ENCODE measurements at regions not wholly inside any gene's neighbourhood (a gene's known extent, or its start where the extent isn't known, plus 50 kb on each side); places are given as distances from the start of the nearest gene placed in this dataset.

- H3K36me3 ChIP-seq (ENCODE audit: control insufficient read depth, insufficient read depth, low read length), result no peaks in the 10 kb centered on the region
- no peak overlapping the region for H2BK120ac ChIP-seq (ENCODE audit: low read depth, low read length)
- no peak for DNase-seq
- no peak overlapping the region for H3K23ac ChIP-seq (ENCODE audit: low read length)
- no peak overlapping the region for H2BK15ac ChIP-seq (replicated peaks; ENCODE audit: low read depth)
- no peak overlapping the region for H3K4ac ChIP-seq (ENCODE audit: low read depth, low read length)
- H4K8ac ChIP-seq (ENCODE audit: low read depth, low read length), result no peak overlapping the region
- H3K79me1 ChIP-seq (ENCODE audit: low read length), result no peaks in the 10 kb centered on the region
- no peak overlapping the region for H4K5ac ChIP-seq (ENCODE audit: low read length)
- no peak overlapping the region for H3K9ac ChIP-seq (ENCODE audit: low read length)
- H3K4me1 ChIP-seq (ENCODE audit: control insufficient read depth, low read depth, low read length), result no peaks in the 10 kb centered on the region
- no peaks in the 10 kb centered on the region for H3K27me3 ChIP-seq (ENCODE audit: insufficient read depth, low read length, poor library complexity)
- no peak overlapping the region for H2BK5ac ChIP-seq (ENCODE audit: low read length)
- no peak overlapping the region for H3K4me3 ChIP-seq (ENCODE audit: low read length)
- no peaks in the 10 kb centered on the region for H3K79me2 ChIP-seq (ENCODE audit: control insufficient read depth, insufficient read depth, low read length)
- no peak overlapping the region for H3K56ac ChIP-seq (ENCODE audit: low read length)
- no CpG with 5 or more reads among the region's 7 CpGs for WGBS (ENCODE audit: extremely low coverage, insufficient coverage, low lambda C conversion rate)
- H3K4me2 ChIP-seq (ENCODE audit: low read length), result no peak overlapping the region
- H3K18ac ChIP-seq (ENCODE audit: low read length), result no peak overlapping the region
- no peak overlapping the region for H2AK5ac ChIP-seq (ENCODE audit: low read length)
- no peak overlapping the region for H3K27ac ChIP-seq (ENCODE audit: low read depth, low read length)
Observed at GRCh38 chr2:176493226-176493825, 224.1 kb downstream of the MTX2 start.

DNA sequence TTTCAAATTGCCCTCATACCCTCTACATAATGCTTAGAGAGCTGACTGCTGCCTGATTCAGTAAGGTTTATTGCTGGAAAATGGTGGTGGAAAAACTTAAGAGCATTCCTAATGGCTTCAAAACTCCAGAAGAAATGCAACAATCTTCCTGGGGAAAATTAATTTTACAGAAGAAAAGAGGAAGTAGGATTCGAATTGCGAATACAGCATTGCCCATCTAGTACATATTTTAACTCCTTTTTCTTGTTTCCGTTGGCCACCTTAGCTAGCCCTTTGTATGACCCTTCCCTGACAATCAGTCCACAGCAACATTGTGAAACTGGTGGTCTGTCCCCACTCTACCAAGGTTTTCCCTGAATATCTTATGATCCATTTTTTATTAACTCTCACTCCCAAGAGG, 224.7 kb downstream of the MTX2 start:
- Histone ChIP-seq H2BK120ac (ENCODE audit: low read depth, low read length) (no peak overlapping the region), H2AK5ac (ENCODE audit: low read length) (no peak overlapping the region), H3K4me2 (ENCODE audit: low read length) (no peak overlapping the region), H3K79me2 (ENCODE audit: control insufficient read depth, insufficient read depth, low read length) (no peaks in the 10 kb centered on the region), H3K27ac (ENCODE audit: low read depth, low read length) (no peak overlapping the region), H3K4me3 (ENCODE audit: low read length) (no peak overlapping the region), H3K36me3 (ENCODE audit: control insufficient read depth, insufficient read depth, low read length) (no peaks in the 10 kb centered on the region), H2BK15ac (replicated peaks; ENCODE audit: low read depth) (no peak overlapping the region), H3K56ac (ENCODE audit: low read length) (no peak overlapping the region), H2BK5ac (ENCODE audit: low read length) (no peak overlapping the region), H3K23ac (ENCODE audit: low read length) (no peak overlapping the region), H3K79me1 (ENCODE audit: low read length) (no peaks in the 10 kb centered on the region), H3K4me1 (ENCODE audit: control insufficient read depth, low read depth, low read length) (no peaks in the 10 kb centered on the region), H3K18ac (ENCODE audit: low read length) (no peak overlapping the region), H4K5ac (ENCODE audit: low read length) (no peak overlapping the region), H3K9ac (ENCODE audit: low read length) (no peak overlapping the region), H3K4ac (ENCODE audit: low read depth, low read length) (no peak overlapping the region), H4K8ac (ENCODE audit: low read depth, low read length) (no peak overlapping the region), H3K27me3 (ENCODE audit: insufficient read depth, low read length, poor library complexity) (no peaks in the 10 kb centered on the region)
- WGBS (ENCODE audit: extremely low coverage, insufficient coverage, low lambda C conversion rate), result no CpG with 5 or more reads among the region's 3 CpGs
- DNase-seq, result no peak

DNA sequence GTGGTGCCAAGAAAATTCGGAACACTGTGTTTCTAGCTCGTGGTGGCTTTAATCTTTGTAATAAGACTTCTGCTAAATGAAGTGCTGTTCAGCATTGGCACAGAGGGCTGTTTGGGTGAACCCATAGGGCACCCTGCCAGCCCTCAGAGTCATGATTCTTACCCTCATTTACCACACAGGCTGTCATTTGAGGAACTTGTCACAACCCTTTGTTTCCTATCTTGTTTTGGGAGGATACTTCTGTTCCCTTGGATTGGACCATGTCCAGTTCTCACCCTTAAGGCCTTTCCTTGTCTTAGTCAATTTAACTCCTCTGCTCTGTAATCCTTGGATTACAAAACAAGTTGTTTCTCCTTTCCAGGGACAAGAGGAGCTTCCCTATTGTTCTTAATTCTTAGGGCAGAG, 225.7 kb downstream of the MTX2 start:
- no CpG with 5 or more reads among the region's 2 CpGs for WGBS (ENCODE audit: extremely low coverage, insufficient coverage, low lambda C conversion rate)
- H2BK5ac ChIP-seq (ENCODE audit: low read length), result no peak overlapping the region
- H3K9ac ChIP-seq (ENCODE audit: low read length), result no peak overlapping the region
- no peak overlapping the region for H4K8ac ChIP-seq (ENCODE audit: low read depth, low read length)
- no peaks in the 10 kb centered on the region for H3K79me2 ChIP-seq (ENCODE audit: control insufficient read depth, insufficient read depth, low read length)
- no peak overlapping the region for H3K18ac ChIP-seq (ENCODE audit: low read length)
- H4K5ac ChIP-seq (ENCODE audit: low read length), result no peak overlapping the region
- no peak overlapping the region for H3K23ac ChIP-seq (ENCODE audit: low read length)
- H3K4me2 ChIP-seq (ENCODE audit: low read length), result no peak overlapping the region
- H3K4ac ChIP-seq (ENCODE audit: low read depth, low read length), result no peak overlapping the region
- H3K79me1 ChIP-seq (ENCODE audit: low read length), result no peaks in the 10 kb centered on the region
- no peaks in the 10 kb centered on the region for H3K27me3 ChIP-seq (ENCODE audit: insufficient read depth, low read length, poor library complexity)
- no peak overlapping the region for H2BK15ac ChIP-seq (replicated peaks; ENCODE audit: low read depth)
- H2BK120ac ChIP-seq (ENCODE audit: low read depth, low read length), result no peak overlapping the region
- H3K56ac ChIP-seq (ENCODE audit: low read length), result no peak overlapping the region
- no peak overlapping the region for H3K27ac ChIP-seq (ENCODE audit: low read depth, low read length)
- no peaks in the 10 kb centered on the region for H3K4me1 ChIP-seq (ENCODE audit: control insufficient read depth, low read depth, low read length)
- H3K36me3 ChIP-seq (ENCODE audit: control insufficient read depth, insufficient read depth, low read length), result no peaks in the 10 kb centered on the region
- no peak overlapping the region for H2AK5ac ChIP-seq (ENCODE audit: low read length)
- no peak for DNase-seq
- no peak overlapping the region for H3K4me3 ChIP-seq (ENCODE audit: low read length)

DNA sequence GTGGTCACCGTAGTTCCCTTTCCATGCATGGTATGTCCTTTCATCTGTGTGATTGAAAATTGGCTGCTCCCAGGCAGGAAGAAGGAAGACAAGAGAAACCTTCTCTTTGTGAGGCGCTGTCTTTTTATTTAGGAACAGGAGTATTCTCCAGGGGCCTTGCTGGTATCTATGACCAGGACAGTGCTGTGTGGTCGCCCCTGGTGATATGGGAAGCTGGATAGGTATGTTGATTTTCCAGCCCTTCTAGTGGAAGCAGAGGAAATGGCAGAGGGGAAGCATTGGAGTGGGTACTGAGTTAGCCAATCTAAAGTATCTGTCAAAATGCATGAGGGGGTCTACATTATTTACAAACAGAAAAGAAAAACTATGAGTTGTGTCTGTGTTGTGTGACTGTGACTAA, 226.6 kb downstream of the MTX2 start:
- DNase-seq, result no peak
- Histone ChIP-seq H3K23ac (ENCODE audit: low read length) (no peak overlapping the region), H3K36me3 (ENCODE audit: control insufficient read depth, insufficient read depth, low read length) (no peaks in the 10 kb centered on the region), H3K56ac (ENCODE audit: low read length) (no peak overlapping the region), H3K4ac (ENCODE audit: low read depth, low read length) (no peak overlapping the region), H2BK120ac (ENCODE audit: low read depth, low read length) (no peak overlapping the region), H3K27ac (ENCODE audit: low read depth, low read length) (no peak overlapping the region), H3K4me2 (ENCODE audit: low read length) (no peak overlapping the region), H3K4me1 (ENCODE audit: control insufficient read depth, low read depth, low read length) (no peaks in the 10 kb centered on the region), H2BK5ac (ENCODE audit: low read length) (no peak overlapping the region), H3K27me3 (ENCODE audit: insufficient read depth, low read length, poor library complexity) (no peaks in the 10 kb centered on the region), H3K18ac (ENCODE audit: low read length) (no peak overlapping the region), H4K8ac (ENCODE audit: low read depth, low read length) (no peak overlapping the region), H3K4me3 (ENCODE audit: low read length) (no peak overlapping the region), H2AK5ac (ENCODE audit: low read length) (no peak overlapping the region), H3K9ac (ENCODE audit: low read length) (no peak overlapping the region), H3K79me1 (ENCODE audit: low read length) (no peaks in the 10 kb centered on the region), H3K79me2 (ENCODE audit: control insufficient read depth, insufficient read depth, low read length) (no peaks in the 10 kb centered on the region), H2BK15ac (replicated peaks; ENCODE audit: low read depth) (no peak overlapping the region), H4K5ac (ENCODE audit: low read length) (no peak overlapping the region)
- no CpG with 5 or more reads among the region's 3 CpGs for WGBS (ENCODE audit: extremely low coverage, insufficient coverage, low lambda C conversion rate)

DNA sequence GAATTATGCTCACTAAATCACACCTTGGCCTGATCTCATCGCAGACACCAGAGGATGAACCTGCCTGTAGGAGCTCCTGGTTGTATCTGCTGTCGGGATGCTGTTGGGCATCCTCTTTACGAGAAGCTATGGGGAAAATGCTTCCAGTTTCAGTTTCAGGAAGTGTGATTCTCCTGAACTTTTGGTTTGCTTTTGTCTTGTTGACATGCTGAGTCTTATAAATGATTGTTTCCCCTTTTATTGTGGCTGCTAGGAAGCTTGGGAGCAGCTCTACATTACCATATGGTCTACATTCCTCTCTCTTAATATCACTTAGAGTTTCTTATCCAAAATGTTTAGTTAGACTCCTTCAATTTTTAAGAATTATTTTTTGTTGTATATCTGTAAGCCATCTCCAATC, 227.5 kb downstream of the MTX2 start:
- Histone ChIP-seq H3K4ac (ENCODE audit: low read depth, low read length) (no peak overlapping the region), H3K27ac (ENCODE audit: low read depth, low read length) (no peak overlapping the region), H3K79me2 (ENCODE audit: control insufficient read depth, insufficient read depth, low read length) (no peaks in the 10 kb centered on the region), H4K5ac (ENCODE audit: low read length) (no peak overlapping the region), H3K27me3 (ENCODE audit: insufficient read depth, low read length, poor library complexity) (no peaks in the 10 kb centered on the region), H3K36me3 (ENCODE audit: control insufficient read depth, insufficient read depth, low read length) (no peaks in the 10 kb centered on the region), H2BK15ac (replicated peaks; ENCODE audit: low read depth) (no peak overlapping the region), H3K4me1 (ENCODE audit: control insufficient read depth, low read depth, low read length) (no peaks in the 10 kb centered on the region), H3K18ac (ENCODE audit: low read length) (no peak overlapping the region), H2BK120ac (ENCODE audit: low read depth, low read length) (no peak overlapping the region), H3K9ac (ENCODE audit: low read length) (no peak overlapping the region), H3K79me1 (ENCODE audit: low read length) (no peaks in the 10 kb centered on the region), H3K4me2 (ENCODE audit: low read length) (no peak overlapping the region), H4K8ac (ENCODE audit: low read depth, low read length) (no peak overlapping the region), H3K23ac (ENCODE audit: low read length) (no peak overlapping the region), H3K4me3 (ENCODE audit: low read length) (no peak overlapping the region), H2AK5ac (ENCODE audit: low read length) (no peak overlapping the region), H2BK5ac (ENCODE audit: low read length) (no peak overlapping the region), H3K56ac (ENCODE audit: low read length) (no peak overlapping the region)
- no peak for DNase-seq
- WGBS (ENCODE audit: extremely low coverage, insufficient coverage, low lambda C conversion rate), result no CpG with 5 or more reads among the region's 3 CpGs

GRCh38 chr2:176500901-176501300, 231.7 kb downstream of the MTX2 start:
- Histone ChIP-seq H3K56ac (ENCODE audit: low read length) (no peak overlapping the region), H3K18ac (ENCODE audit: low read length) (no peak overlapping the region), H3K4ac (ENCODE audit: low read depth, low read length) (no peak overlapping the region), H3K27ac (ENCODE audit: low read depth, low read length) (no peak overlapping the region), H3K4me2 (ENCODE audit: low read length) (no peak overlapping the region), H3K9ac (ENCODE audit: low read length) (no peak overlapping the region), H2BK120ac (ENCODE audit: low read depth, low read length) (no peak overlapping the region), H3K79me1 (ENCODE audit: low read length) (no peaks in the 10 kb centered on the region), H4K5ac (ENCODE audit: low read length) (no peak overlapping the region), H3K27me3 (ENCODE audit: insufficient read depth, low read length, poor library complexity) (no peaks in the 10 kb centered on the region), H3K36me3 (ENCODE audit: control insufficient read depth, insufficient read depth, low read length) (no peaks in the 10 kb centered on the region), H3K4me1 (ENCODE audit: control insufficient read depth, low read depth, low read length) (no peaks in the 10 kb centered on the region), H2BK5ac (ENCODE audit: low read length) (no peak overlapping the region), H4K8ac (ENCODE audit: low read depth, low read length) (no peak overlapping the region), H3K4me3 (ENCODE audit: low read length) (no peak overlapping the region), H2AK5ac (ENCODE audit: low read length) (no peak overlapping the region), H2BK15ac (replicated peaks; ENCODE audit: low read depth) (no peak overlapping the region), H3K23ac (ENCODE audit: low read length) (no peak overlapping the region), H3K79me2 (ENCODE audit: control insufficient read depth, insufficient read depth, low read length) (no peaks in the 10 kb centered on the region)
- DNase-seq, result no peak
- no CpG with 5 or more reads among the region's 1 CpG for WGBS (ENCODE audit: extremely low coverage, insufficient coverage, low lambda C conversion rate)
